ENCODE measurements at regions not wholly inside any gene's neighbourhood (a gene's known extent, or its start where the extent isn't known, plus 50 kb on each side); places are given as distances from the start of the nearest gene placed in this dataset.

DNA sequence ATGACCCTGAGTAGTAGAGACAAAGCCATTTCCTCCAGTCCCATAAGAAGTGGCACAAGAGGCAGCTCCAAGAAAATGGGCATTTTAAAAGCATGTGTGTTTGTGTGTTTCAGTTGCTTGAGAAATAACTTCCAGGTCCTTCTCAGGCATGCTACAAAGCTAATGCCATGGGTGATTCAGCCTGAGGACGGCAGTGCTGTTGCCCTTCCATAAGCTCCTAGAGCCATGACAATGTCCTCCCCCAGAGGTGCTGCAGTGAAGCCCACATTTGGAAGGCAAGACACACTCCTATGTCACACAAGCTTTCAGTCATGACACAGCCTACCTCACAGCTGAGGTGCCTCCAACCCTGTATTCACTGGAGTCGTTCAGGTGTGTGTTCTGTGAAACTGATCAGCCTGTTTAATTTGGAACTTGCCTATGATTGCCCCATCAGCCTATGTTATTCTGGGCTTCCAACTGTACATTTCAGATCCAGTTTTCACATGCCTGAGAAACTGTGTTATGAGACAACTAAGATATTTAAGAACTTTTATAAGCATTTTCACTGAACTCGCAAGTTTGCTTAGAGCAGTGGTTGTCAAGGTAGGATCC, 213.6 kb downstream of the FOXO1 start:
- FAIRE-seq: no peak
- DNase-seq (ENCODE audit: low spot score in 2 of 2): no peak

GRCh38 chr13:40453351-40454021, 213.0 kb downstream of the FOXO1 start:
- FAIRE-seq: no peak
- DNase-seq (ENCODE audit: low spot score in 2 of 2): no peak

- FAIRE-seq: no peak
These were observed 210.0 kb downstream of the FOXO1 start for GRCh38 chr13:40456397-40456953.

DNA sequence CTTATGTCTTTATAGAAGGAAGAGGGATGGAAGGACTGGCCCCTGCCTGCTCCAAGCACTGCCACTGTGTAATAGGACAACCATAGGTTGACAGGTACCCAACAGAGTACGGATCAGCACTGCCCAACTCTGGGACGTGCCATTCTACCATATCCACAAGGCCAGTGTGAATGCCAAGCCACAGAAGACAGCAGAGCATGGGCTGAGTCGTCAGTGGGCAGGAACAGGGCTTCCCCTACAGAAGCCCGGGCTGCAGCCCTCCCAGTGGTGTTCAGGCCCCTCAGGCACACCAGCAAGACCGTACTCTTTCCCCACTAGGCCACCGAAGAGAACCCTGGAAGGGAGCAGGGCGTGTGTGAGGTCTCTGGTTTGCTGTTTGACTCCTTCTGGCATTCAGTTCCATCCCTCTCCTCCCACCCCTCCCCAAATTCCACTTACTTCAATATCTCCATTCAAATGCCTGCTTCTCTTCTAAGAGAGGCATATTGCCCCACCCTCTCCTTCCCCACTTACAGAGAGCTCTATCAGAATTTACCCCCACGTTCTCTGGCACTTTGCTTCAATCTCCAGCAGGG, 209.4 kb downstream of the FOXO1 start:
- DNase-seq (ENCODE audit: low spot score in 2 of 2): no peak
- no peak for FAIRE-seq

More at GRCh38 chr13:40456397-40456953, 210.0 kb downstream of the FOXO1 start:
- DNase-seq (ENCODE audit: low spot score in 2 of 2): no peak

DNA sequence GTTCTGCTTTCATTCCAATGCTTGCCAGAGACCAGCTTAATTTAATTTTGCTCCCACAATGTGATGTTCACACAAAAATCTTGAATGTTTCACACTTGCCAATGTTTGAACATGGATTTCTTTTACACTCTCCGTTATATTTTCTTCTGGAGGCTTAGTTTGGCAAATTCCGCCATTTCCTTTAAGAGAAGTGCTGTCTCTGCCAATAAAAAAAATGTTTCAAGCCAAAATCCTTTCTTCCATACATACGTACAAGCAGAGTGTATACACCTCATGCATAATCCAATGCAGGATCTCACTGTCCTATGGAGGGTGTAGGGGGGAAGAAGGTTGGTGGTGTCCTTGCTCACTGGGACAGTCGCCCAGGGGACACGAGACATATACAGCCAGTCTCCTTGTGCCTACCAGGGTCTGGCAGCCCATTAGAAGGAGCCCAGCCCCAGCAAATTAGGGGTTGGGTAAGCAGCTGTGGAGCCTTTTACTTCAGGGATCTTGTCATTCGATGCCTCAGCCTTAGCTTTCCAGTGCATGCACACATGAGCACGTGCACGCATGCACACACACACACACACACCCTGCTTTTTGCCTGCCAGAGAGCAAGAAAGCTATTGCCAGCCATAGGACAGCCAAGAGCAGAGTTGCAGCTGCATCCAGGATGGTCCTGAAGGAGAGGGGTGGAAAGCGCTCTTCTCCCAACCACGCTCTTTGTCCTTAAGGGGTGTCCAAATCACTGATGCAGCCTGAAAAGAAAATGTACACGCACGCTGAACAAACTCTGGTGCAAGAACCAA, 208.3 kb downstream of the FOXO1 start:
- DNase-seq (ENCODE audit: low spot score in 2 of 2) (no peak), FAIRE-seq (no peak)

DNA sequence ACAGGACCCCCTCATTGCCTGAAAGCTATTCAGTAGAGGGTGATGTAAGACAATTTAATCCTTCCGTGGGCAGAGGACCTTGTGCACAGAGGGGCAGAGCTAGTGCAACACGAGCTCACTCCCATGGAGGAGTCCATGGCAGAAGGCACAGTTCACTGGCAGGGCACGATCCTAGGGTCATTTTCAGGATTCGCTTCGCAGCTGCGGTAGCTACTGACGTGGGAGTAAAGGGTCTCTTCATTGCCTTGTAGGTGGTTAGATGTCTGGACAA, 207.8 kb downstream of the FOXO1 start:
- FAIRE-seq (no peak), DNase-seq (ENCODE audit: low spot score in 2 of 2) (no peak)

DNA sequence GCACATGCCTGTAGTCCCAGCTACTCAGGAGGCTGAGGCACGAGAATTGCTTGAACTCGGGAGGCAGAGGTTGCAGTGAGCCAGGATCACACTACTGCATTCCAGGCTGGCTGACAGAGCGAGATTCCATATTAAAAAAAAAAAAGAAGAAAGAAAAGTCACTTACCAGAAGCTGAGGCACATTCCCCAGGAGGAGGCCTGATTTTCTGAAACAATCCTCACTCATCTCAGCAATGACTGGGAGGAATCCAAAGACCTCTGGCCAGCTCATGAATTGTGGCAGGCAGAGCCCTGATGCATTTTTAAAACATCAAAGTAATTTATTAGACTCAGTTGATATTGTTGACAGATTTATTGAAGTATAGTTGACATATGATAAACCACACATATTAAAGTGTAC, 206.3 kb downstream of the FOXO1 start:
- DNase-seq (ENCODE audit: low spot score in 2 of 2) (no peak), FAIRE-seq (no peak)

- FAIRE-seq (no peak), DNase-seq (ENCODE audit: low spot score in 2 of 2) (no peak)
These were observed 202.0 kb downstream of the FOXO1 start for GRCh38 chr13:40464337-40465014.

GRCh38 chr13:40465015-40465390, 201.4 kb downstream of the FOXO1 start:
- no peak for FAIRE-seq
- DNase-seq (ENCODE audit: low spot score in 2 of 2): no peak

GRCh38 chr13:40466272-40466671, 200.2 kb downstream of the FOXO1 start:
- DNase-seq (ENCODE audit: low spot score in 2 of 2) (no peak), FAIRE-seq (no peak)

- DNase-seq (ENCODE audit: low spot score in 2 of 2) (no peak), FAIRE-seq (no peak)
These were observed 198.1 kb downstream of the FOXO1 start for GRCh38 chr13:40468227-40468838.

- no peak for FAIRE-seq
- no peak for DNase-seq (ENCODE audit: low spot score in 2 of 2)
These were observed 196.7 kb downstream of the FOXO1 start for GRCh38 chr13:40469581-40470310.

DNA sequence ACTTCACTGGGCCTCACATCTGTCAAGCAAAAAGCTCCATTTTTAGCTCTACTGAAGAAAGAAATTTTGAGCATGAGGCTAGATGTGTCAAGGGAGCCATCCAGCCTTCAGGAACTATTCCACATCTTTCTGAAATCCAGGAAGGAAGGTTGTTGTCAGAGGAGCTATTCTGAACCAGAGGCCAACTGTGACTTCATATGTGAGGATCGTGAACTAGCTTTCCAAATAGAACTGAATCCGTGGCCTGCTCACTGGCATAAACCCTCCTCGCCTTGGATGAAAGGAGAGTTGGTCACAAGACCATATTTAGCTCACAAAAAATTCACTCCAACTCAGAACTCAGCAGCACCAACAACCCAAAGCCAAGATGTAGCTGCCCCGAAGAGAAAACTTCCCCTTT, 195.8 kb downstream of the FOXO1 start:
- DNase-seq (ENCODE audit: low spot score in 2 of 2) (no peak), FAIRE-seq (no peak)

GRCh38 chr13:40471076-40471475, 195.4 kb downstream of the FOXO1 start:
- DNase-seq (ENCODE audit: low spot score in 2 of 2) (no peak), FAIRE-seq (no peak)

GRCh38 chr13:40471911-40472310, 194.5 kb downstream of the FOXO1 start:
- FAIRE-seq: no peak
- no peak for DNase-seq (ENCODE audit: low spot score in 2 of 2)

GRCh38 chr13:40472427-40473220, 193.8 kb downstream of the FOXO1 start:
- DNase-seq (ENCODE audit: low spot score in 2 of 2): no peak
- no peak for FAIRE-seq

DNA sequence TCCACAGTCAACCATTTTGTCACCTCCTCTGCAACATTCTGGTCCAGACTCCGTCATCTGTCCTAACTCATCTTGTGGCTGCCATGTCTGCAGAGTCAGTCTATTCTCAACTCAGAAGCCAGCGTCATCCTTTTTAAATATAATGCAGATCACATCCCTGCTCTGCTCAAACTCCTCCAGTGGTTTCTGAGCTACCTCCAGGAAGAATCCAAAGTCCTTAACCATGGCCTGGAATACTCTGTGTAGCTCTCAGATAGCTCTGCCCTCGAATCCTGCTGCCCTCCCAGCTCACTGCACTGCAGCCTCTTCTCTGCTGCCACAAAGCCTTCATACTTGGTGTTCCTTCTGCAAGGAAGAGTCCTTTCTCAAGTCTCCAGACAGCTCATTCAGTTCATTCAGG, 190.8 kb downstream of the FOXO1 start:
- DNase-seq (ENCODE audit: low spot score in 2 of 2) (no peak), FAIRE-seq (no peak)

- DNase-seq (ENCODE audit: low spot score in 2 of 2) (no peak), FAIRE-seq (no peak)
These were observed 190.1 kb downstream of the FOXO1 start for GRCh38 chr13:40476175-40476958.
